ENCODE measurements at regions not wholly inside any gene's neighbourhood (a gene's known extent, or its start where the extent isn't known, plus 50 kb on each side); places are given as distances from the start of the nearest gene placed in this dataset.

DNA sequence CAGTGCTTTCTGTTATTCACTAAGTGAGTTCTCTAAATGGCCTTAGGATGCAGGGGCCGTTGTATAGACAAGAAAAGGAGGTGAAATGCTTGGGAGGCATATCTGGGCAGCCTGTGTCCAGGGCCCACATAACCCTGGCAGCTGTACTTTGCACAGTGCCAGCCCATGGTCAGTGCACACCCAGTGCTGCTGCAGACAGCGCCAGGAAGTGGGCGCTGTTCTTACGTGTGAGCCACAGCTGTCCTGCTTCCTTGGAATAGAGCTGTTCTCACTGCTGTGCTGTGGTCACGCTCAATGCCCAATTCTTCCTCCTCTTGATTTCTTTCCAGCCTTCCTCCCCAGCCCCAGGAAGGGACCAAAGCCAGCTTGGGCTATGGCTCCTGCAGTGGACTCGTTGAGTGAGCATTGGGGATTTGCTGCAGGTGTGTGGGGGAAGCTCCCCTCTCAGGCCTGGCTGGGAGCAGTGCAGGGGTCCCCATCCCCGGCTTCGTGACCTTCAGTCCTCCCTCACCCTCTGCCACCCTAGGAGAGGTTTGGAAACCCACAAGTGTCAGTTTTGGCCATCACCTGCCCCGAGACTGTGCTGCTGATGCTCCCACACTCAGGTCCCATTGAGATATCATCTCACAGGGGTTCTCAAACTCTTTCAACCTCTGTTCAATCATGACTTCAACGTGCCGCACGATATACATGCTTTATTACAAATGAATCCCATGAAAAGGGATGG is 246.8 kb upstream of the EXOC2 start:
- no peak for TF ChIP-seq E2F5 (CRISPR knock-in tag; IDR thresholded peaks at IDR 0.05)
- TF ChIP-seq, protein P1, sequence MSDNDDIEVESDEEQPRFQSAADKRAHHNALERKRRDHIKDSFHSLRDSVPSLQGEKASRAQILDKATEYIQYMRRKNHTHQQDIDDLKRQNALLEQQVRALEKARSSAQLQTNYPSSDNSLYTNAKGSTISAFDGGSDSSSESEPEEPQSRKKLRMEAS (CRISPR knock-in tag; IDR thresholded peaks at IDR 0.05): no peak
- no peak for TF ChIP-seq CTCF (IDR thresholded peaks at IDR 0.05)
- no peak for TF ChIP-seq ZNF232 (CRISPR knock-in tag; IDR thresholded peaks at IDR 0.05)
- TF ChIP-seq, protein P2, sequence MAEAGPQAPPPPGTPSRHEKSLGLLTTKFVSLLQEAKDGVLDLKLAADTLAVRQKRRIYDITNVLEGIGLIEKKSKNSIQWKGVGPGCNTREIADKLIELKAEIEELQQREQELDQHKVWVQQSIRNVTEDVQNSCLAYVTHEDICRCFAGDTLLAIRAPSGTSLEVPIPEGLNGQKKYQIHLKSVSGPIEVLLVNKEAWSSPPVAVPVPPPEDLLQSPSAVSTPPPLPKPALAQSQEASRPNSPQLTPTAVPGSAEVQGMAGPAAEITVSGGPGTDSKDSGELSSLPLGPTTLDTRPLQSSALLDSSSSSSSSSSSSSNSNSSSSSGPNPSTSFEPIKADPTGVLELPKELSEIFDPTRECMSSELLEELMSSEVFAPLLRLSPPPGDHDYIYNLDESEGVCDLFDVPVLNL (CRISPR knock-in tag; IDR thresholded peaks at IDR 0.05; ENCODE audit: borderline replicate concordance, low read depth): no peak
- TF ChIP-seq ATF6 (CRISPR knock-in tag; IDR thresholded peaks at IDR 0.05): no peak
- no peak for TF ChIP-seq CREB1 (CRISPR knock-in tag; IDR thresholded peaks at IDR 0.05)
- TF ChIP-seq ZNF512 (CRISPR knock-in tag; IDR thresholded peaks at IDR 0.05; ENCODE audit: borderline replicate concordance): no peak
- TF ChIP-seq NR2C2 (CRISPR knock-in tag; IDR thresholded peaks at IDR 0.05): no peak
- TF ChIP-seq CBFB (CRISPR knock-in tag; IDR thresholded peaks at IDR 0.05; ENCODE audit: low read depth): no peak
- TF ChIP-seq FOXP1 (CRISPR knock-in tag; IDR thresholded peaks at IDR 0.05; ENCODE audit: borderline replicate concordance): no peak
- TF ChIP-seq ESRRA (CRISPR knock-in tag; IDR thresholded peaks at IDR 0.05; ENCODE audit: borderline replicate concordance): no peak
- no peak for TF ChIP-seq ZNF263 (CRISPR knock-in tag; IDR thresholded peaks at IDR 0.05; ENCODE audit: low read depth)
